PC-3 (cell line): ENCODE measurements at regions not wholly inside any gene's neighbourhood (a gene's known extent, or its start where the extent isn't known, plus 50 kb on each side); places are given as distances from the start of the nearest gene placed in this dataset.

ENCODE experiments used
- CTCF ChIP-seq: fragments of 300-600 bp; sonication (generic); conservative IDR thresholded peaks from 2 replicates; pipeline ENCODE4 v1.5.1; 2017; ENCODE audit warnings: antibody characterized with exemption, low read depth, mild to moderate bottlenecking, low read length
- EZH2 ChIP-seq: fragments of 300-600 bp; sonication (generic); IDR thresholded peaks from one replicate; pipeline ENCODE4 v1.6.1; 2017; ENCODE audit warnings: antibody characterized with exemption, mild to moderate bottlenecking, low read length; ENCODE audit not compliant: unreplicated experiment
- EZH2phosphoT487 ChIP-seq: fragments of 300-600 bp; sonication (generic); IDR thresholded peaks from 2 replicates; pipeline ENCODE4 v1.6.1; 2018; ENCODE audit warnings: mild to moderate bottlenecking, antibody characterized with exemption, low read length, borderline replicate concordance

DNA sequence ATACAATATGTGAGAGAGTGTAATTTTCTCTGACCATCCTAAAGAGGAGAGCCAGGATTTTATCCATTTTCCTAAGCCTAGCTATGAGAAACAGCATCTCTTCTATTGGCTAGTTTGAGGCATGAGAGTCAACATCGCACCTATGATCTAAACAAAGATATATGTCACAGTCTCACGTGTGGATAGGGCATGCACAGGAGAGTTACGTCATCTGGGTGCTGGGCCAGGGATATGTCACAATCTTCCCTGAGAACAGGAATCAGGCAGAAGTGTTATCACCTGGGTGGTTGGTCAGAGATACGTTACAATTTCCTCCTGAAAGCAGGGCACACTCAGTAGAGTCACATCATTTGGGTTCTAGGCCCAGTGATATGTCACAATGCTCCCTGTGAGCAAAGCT is 53.9 kb upstream of the ZNF730 start:
- no peak for TF ChIP-seq EZH2
- TF ChIP-seq CTCF = no peak
- no peak for TF ChIP-seq EZH2phosphoT487
